NCI-H2029 (cell line): ENCODE measurements at regions not wholly inside any gene's neighbourhood (a gene's known extent, or its start where the extent isn't known, plus 50 kb on each side); places are given as distances from the start of the nearest gene placed in this dataset.

ENCODE experiments used
- DNase-seq: peaks from one replicate; lab custom pipeline; 2025; lab: John Stamatoyannopoulos, UW

- no peak for DNase-seq
Measured at GRCh38 chr20:19928328-19929011, 88.7 kb upstream of the NAA20 start.

GRCh38 chr20:19929012-19929360 lies 88.2 kb upstream of the NAA20 start:
- no peak for DNase-seq

- DNase-seq: no peak
Measured at GRCh38 chr20:19929481-19930145, 87.5 kb upstream of the NAA20 start.

- DNase-seq: no peak
Measured at GRCh38 chr20:19930426-19930825, 86.7 kb upstream of the NAA20 start.

GRCh38 chr20:19932170-19932667 lies 84.9 kb upstream of the NAA20 start:
- no peak for DNase-seq

- DNase-seq: peak; percentile 94
Measured at GRCh38 chr20:19934792-19935491, 82.2 kb upstream of the NAA20 start.

- peak; percentile 31 for DNase-seq
Measured at GRCh38 chr20:19935842-19936241, 81.3 kb upstream of the NAA20 start.

- no peak for DNase-seq
Measured at GRCh38 chr20:19936466-19937200, 80.5 kb upstream of the NAA20 start.

GRCh38 chr20:19937218-19937617 lies 79.9 kb upstream of the NAA20 start:
- DNase-seq: no peak

DNA sequence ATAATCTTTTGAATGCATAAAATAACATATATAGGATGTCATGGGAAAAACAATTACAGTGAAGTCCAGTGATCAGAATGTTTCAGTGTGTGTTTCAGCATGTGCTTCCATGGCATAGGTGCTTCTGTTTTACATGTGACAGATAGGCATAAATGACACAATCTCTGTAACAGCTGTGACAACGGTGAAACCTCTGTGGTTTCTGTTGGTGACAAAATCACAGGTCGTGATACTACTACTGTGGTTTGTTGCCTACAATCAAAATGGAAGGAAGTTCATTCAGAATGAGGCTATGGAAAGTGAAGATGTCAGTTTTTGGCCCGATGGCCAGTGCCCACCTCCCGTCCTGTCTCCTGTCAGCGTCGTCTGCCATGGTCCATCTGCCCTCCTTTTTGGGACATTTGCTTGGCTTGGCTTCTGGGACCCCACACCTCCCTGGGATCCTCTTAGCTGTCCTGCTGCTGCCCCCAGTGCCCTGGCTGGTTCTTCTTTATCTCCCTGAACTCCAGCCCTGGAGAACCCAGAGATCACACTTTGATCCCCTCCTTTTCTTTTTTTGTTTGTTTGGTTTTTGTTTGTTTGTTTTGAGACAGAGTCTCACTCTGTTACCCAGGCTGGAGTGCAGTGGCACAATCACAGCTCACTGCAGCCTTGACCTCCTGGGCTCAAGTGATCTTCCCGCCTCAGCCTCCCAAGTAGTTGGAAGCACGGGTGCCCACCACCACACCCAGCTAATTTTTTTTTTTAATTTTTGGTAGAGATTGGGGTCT lies 79.3 kb upstream of the NAA20 start:
- DNase-seq: no peak

GRCh38 chr20:19938421-19939090 lies 78.6 kb upstream of the NAA20 start:
- DNase-seq: no peak

DNA sequence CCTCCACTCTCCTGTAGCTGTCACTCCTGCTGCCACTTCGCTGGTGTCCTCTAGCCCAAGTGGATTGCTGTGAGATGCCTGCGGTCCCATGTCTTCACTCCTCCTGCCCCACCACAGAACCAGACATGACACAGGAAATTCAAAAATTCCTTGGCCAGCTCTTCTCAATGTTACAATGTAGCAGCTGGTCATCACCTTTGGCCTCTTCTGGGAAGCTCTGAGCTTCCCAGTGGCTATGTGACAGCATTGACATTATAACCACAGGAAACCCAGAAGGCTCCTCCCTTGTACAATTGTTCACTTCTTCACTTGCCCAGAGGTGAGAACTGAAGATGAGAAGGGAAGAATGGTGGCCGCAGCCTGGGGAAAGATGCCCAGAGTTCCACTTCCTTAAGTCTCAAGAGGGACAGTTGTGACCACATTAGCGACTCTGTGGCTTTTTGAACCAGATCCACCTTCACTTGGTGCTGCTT lies 76.1 kb upstream of the NAA20 start:
- DNase-seq: no peak

- DNase-seq: no peak
Measured at GRCh38 chr20:19942611-19943010, 74.6 kb upstream of the NAA20 start.

- no peak for DNase-seq
Measured at GRCh38 chr20:19943061-19943521, 74.1 kb upstream of the NAA20 start.

DNA sequence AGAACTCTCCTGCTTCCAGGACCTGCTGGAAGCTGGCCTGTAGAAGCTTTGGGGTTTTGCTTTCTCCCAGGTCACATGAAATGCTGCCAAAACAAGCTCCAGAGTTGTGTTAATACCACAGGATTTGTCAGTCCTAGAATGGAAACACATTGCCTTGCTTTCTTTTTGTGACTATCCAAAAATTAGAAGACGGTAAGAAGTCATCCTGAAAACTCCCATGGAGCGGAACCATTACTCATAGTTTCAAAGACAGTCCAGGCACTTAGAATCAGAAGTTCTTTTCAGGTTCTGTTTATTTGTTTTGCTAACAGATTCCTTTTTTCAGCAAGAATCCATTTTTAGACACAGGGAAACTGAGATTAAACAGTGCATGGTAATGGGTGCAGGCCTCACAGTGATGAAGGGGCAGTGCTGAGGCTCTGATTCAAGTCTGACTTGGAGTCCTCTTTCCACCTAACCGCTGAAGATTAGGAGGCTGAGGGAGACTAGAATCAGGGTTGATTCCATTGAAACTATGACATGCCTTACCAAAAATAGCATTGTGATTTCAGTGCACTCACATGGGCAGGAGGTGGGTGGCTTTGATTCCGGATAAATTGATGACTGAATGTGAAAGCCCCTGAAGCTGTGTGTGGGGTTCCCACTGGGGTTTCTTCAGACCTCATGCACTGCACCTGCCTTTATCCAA lies 72.2 kb upstream of the NAA20 start:
- DNase-seq: no peak

DNA sequence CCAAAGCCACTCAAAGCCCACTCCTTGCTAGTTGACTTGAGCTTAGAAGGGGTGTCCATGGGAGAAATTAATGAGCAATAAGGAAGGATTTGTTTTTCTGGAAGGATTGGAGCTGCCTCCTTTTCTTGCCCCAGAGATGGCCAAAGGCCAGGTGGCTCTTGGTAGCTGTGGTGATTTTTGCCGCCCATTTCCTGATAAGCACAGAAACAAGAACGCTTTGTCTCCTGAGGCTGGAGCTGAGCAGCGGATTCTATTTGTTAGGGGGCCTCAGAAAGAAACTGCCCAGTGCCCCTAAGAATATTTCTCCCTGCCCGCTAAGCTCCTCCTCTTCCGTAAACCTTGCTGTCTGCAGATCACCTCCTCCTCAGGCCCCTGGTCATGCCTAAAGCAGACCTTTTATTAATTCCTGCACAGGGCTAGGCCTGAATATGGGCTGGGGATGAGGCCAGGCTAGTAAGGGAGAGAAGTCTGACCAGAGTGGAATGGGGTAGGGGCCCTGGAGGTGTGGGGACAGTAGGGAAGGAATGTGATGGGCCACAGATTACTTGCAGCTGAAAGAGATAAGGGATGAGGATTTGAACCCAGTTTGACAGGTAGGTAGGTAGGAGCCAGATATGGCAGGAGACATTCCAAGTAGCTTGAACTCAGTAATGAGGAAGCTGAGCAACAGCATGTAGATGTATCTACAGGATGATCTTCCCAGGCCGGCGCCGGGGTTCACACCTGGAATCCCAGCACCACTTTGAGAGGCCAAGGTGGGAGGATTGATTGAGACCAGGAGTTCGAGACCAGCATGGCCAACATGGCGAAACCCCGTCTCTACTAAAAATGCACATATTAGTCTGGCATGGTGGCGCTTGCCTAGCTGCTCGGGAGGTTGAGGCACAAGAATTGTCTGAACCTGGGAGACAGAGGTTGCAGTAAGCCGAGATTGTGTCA lies 71.2 kb upstream of the NAA20 start:
- no peak for DNase-seq

DNA sequence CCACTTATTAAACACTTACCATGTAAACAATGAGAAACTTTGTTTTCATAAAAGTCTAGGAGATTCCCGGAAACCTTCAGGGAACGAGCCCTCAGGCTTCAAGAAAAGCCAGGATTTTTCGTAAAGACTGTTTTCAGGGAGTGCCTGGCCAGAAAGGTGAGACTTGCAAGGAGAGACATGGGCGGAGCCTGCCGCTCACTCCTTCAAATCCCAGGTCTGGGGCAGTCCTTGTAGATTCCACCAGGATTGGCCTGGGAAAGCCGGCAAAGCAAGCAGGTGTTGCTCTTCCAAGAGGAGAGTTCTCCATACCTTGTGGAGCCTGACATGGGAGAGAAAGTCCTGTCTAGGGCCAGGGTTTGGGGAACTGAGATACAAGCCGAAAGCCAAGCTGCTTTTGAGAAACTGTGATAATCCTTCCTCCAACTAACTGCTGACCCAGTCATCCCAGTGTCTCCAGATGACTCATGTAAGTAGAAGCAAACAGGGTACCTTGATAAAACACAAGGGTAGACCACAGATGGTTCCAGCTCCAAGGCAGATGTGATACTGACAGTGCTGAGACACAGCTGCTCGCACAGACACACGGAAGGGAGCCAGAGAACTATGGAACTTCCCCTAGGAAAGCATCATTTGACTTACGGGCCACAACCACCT lies 69.4 kb upstream of the NAA20 start:
- DNase-seq: no peak

- DNase-seq: no peak
Measured at GRCh38 chr20:19949195-19949867, 67.8 kb upstream of the NAA20 start.
